ENCODE measurements at regions not wholly inside any gene's neighbourhood (a gene's known extent, or its start where the extent isn't known, plus 50 kb on each side); places are given as distances from the start of the nearest gene placed in this dataset.

- TF ChIP-seq CTCF (IDR thresholded peaks at IDR 0.05; ENCODE audit: low read depth, low read length, missing input control) (no peak), JUND (IDR thresholded peaks at IDR 0.05) (no peak)
Measured at GRCh38 chr13:88800505-88800904, 1129.3 kb downstream of the SLITRK5 start.

Measured in liver (tissue), 3 donors.